Fibroblast of gingiva (primary cell): ENCODE measurements at regions not wholly inside any gene's neighbourhood (a gene's known extent, or its start where the extent isn't known, plus 50 kb on each side); places are given as distances from the start of the nearest gene placed in this dataset.

Experiments used
- DNase-seq: peaks from one replicate; pipeline ENCODE4 v3.0.0-alpha.2; 2011; ENCODE audit warnings: low read depth

DNA sequence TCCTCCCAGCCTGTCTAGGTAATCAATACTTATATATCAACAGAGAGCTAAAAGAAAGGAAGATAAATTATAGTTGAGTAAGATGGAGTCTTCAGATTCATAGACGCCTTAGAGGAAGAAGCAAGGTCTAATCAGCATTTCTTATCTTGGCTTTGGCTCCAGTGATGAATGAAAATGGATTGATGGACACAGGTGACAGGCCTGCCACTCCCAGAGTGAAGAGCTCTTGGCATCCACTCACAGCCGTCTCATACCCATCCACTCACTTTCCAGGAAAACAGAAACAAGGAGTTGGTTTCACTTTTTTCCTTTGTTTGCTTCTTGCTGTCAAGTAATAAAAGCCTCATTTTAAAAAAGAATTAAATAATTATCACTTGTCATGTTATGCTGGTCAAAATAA lies 168.2 kb downstream of the MFSD1 start:
- DNase-seq = no peak

- no peak for DNase-seq
Observed at GRCh38 chr3:158974904-158975303, 173.1 kb downstream of the MFSD1 start.

GRCh38 chr3:158976966-158977365 lies 175.1 kb downstream of the MFSD1 start:
- no peak for DNase-seq

DNA sequence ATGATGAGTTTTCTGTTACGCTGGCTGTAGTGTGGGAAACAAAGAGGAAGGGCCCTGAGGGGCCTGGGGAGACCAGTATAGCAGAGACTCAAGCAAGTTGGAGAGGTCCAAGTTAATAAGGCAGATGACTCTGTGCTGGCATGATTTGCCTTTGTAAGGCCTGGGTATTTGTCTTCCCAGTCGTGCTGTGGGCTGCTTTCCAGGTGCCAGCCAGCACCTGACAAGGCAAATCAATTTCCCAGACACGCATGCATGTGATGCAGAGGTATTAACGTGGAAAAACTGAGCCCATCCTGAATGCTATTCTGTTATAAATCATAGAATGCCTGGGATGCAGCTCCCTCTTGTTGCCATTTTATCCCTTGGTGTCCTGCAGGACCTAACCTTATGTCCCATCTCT lies 175.6 kb downstream of the MFSD1 start:
- DNase-seq = no peak

- DNase-seq = no peak
Observed at GRCh38 chr3:158983216-158984099, 181.6 kb downstream of the MFSD1 start.

DNA sequence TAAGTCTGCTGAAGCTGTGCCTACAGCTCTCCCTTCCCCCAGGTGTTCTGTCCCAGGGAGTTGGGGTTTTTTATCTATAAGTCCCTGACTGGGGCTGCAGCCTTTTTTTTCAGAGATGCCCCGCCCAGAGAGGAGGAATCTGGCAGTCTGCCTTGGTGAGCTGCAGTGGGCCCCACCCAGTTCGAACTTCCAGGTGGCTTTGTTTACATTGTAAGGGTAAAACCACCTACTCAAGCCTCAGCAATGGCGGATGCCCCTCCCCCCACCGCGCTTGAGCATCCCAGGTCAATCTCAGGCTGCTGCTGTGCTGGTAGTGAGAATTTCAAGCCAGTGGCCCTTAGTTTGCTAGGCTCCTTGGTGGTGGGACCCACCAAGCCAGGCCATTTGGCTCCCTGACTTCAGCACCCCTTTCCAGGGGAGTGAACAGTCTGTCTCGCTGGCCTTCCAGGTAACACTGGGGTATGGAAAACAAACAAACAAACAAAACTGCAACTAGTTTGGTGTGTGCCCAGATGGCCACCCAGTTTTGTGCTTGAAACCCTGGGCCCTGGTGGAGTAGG lies 189.4 kb downstream of the MFSD1 start:
- no peak for DNase-seq

- DNase-seq = no peak
Observed at GRCh38 chr3:158992463-158992862, 190.6 kb downstream of the MFSD1 start.

GRCh38 chr3:158994386-158994785 lies 192.5 kb downstream of the MFSD1 start:
- no peak for DNase-seq

DNA sequence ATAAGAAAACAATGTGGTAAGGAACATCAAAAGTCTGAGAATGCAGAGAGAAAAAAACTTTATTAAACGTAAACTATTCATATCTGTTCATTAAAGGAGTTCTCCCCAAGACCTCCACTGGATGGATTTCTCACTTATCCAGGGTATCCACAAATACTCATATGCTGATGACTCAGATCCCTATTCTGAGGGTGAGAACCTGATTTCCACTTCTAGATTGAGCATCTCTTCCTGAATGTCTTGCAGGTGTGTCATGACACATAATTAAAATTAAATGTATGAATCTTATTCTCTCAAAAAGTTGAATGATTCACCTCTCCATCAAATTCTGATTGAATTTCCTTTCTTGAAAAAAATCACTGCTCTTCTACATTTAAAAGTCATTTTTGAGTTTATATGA lies 199.9 kb downstream of the MFSD1 start:
- no peak for DNase-seq

GRCh38 chr3:159005137-159005536 lies 203.3 kb downstream of the MFSD1 start:
- DNase-seq = no peak

DNA sequence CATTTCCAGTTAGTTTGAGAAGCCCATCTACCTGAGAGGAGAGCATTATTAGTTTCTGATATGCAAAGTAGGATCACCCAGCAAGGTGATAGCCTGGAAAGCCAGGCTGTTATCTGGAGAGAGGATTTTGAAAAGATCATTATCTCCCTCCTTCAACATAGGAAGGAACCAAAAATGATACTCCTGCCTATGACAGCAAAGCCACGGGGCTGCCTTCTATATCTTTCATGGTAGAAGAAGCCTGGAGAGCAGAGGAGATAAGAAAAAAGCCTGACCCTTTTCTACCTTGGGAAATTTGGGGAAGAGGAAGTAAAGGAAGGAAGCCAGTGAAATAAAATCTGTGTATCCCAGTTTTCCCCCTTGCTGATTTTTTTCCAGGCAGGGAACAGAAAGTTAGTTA lies 205.5 kb downstream of the MFSD1 start:
- no peak for DNase-seq

DNA sequence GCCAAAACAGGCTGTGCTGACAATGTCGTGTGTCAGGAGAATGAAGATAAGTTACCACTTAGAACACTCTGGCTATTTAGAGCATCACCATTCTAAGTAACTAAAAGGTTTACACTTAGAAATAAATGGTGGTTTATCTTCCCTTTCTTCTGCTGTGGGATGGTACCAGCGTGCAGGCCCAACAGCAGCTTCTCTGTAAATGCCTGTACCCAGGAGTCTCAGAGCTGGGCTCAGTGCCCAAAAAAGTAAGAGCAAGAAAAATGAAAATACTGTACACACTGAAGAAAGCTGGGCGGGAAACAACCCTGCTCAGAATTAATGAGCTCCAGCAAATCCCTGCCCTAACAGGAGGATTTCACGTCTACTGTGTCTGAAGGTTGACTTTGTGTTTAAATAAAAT lies 206.5 kb downstream of the MFSD1 start:
- no peak for DNase-seq

- DNase-seq = no peak
Observed at GRCh38 chr3:159018341-159018740, 216.5 kb downstream of the MFSD1 start.

- no peak for DNase-seq
Observed at GRCh38 chr3:159025733-159026132, 223.9 kb downstream of the MFSD1 start.

- no peak for DNase-seq
Observed at GRCh38 chr3:159026510-159026909, 224.7 kb downstream of the MFSD1 start.

DNA sequence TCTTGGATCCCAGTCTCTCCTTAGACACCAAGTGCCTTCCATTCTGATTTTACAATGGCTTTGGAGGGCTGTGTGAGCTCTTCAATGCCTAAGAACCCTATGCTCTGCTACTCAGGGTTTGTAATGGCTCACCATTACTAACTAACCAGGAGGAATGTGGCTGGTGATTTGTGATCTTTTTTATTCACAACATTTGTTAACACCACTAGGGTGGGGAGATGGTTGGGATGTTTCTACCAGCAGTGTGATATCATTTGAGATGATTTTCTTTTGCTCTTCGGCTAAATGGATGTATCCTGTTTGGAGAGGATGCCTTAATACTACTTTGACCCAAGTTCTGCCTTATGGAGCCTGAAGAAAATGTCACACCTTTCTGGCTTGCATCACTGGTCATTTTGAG lies 226.9 kb downstream of the MFSD1 start:
- DNase-seq = no peak

DNA sequence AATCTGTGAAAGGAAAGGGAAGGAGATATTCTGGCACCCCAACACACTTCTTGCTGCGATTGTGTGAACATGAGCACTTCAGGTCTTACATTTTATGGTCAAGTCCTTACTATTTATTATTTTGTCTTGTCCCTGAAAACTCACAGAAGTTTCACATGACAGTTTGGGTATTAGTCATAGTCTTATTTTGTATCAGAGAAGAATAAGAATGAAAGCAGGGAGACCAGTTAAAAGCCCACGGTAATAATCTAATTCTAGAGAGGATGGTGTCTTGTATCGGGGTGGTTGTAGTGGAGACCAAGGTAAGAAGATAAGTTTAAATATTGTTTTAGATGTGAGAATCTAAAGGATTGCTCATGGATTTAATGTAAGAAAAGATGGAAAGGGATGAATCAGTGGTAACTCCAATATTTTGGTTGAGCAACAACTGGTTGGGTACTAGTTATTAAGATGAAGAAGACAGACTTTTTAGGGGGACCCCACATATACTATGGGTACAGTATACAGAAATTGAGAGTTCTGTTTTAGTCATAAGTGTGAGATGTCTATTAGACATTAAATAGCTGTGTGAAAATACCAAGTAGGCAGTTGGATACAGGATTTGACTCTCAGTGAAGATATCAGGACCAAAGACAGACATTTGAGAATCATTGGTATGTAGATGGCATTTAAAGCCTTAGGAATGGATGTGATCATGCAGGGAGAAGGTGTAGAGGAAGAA lies 227.6 kb downstream of the MFSD1 start:
- no peak for DNase-seq

GRCh38 chr3:159030138-159030670 lies 228.3 kb downstream of the MFSD1 start:
- DNase-seq = no peak

GRCh38 chr3:159030886-159031679 lies 229.2 kb downstream of the MFSD1 start:
- DNase-seq = no peak

DNA sequence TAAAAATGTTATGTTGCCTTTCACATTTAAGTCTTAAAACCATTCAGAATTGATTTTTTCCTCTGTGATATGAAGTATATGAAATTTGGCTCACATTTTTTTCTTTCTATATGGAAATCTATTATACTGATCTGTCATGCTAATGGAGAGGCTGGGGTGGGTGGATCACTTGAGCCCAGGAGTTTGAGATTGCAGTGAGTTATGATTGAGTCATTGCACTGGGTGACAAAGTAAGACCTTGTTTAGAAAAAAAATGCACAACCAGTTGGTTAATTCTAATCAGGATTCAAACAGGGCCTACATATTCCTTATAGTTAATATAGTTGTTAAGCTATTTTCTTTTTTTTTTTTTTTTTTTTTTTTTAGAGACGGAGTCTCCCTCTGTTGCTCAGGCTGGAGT lies 230.5 kb downstream of the MFSD1 start:
- no peak for DNase-seq

DNA sequence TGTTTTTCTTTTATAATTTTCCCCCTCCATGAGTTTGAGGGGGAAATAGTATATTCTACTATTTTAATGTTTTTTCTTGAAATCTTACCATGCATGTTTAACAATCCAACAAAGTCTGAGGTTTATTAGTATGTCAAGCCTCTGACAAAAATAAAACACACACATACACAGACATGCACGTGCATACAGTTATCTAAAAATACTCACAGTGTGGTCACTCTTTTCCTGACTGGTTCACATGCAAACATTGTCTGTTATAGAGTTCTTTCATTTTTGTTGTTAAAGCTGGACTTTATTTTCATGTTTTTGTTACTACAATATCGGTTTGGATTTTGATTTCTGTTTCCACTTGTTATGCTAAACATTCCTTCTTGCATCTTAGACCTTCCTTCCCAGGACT lies 236.6 kb downstream of the MFSD1 start:
- no peak for DNase-seq

GRCh38 chr3:159039286-159039685 lies 237.4 kb downstream of the MFSD1 start:
- DNase-seq = no peak
